ENCODE measurements at regions not wholly inside any gene's neighbourhood (a gene's known extent, or its start where the extent isn't known, plus 50 kb on each side); places are given as distances from the start of the nearest gene placed in this dataset.

GRCh38 chr10:33883881-33884280, 549.4 kb upstream of the NRP1 start:
- TF ChIP-seq CTCF (optimal IDR thresholded peaks at IDR 0.05 in 1 of 3, IDR thresholded peaks at IDR 0.05 in 1 of 3, conservative IDR thresholded peaks at IDR 0.05 in 1 of 3; ENCODE audit: extremely low read depth in 1 of 3, insufficient read depth in 2 of 3, low read length in 3 of 3) (no peak), EZH2 (IDR thresholded peaks at IDR 0.05; ENCODE audit: low read length) (no peak)

All from keratinocyte (primary cell).